ENCODE measurements at regions not wholly inside any gene's neighbourhood (a gene's known extent, or its start where the extent isn't known, plus 50 kb on each side); places are given as distances from the start of the nearest gene placed in this dataset.
"Not testable (repeated sequence)": the region's sequence is repeated elsewhere in the genome, so short reads cannot be mapped to it uniquely, and the experiment has no call there.

DNA sequence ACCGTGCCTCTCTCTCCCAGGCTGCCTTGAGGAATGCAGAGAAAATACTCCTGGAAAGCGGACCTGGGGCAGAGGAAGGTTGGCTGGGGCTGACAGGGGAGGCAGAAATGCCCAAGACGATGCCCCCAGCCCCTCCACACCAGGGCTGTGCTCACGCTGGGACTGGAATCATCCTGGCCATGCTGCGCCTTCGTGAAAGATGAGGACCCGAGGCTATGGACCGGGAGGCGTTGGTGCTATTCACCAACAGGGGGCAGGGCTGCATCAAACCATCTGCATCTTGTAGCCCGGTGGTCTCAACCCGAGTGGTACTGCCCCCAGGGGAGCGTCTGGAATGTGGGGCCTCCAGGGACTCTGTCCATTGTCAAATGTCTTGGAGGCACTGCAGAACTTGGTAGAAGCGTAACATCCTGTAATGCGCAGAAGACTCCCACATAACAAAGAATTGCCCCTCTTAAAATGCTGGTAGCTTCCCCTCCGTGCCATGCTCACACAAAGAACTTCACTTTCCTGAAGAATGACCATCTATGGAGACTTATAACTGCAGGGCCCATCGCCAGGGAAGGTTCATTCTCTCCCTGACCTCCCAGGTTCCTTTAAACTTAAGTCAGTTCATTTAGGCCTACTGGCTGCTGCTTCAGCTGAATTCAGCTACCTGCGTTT lies 251.2 kb downstream of the RRAGC start:
- DNase-seq, result peak; percentile 35 to 59

DNA sequence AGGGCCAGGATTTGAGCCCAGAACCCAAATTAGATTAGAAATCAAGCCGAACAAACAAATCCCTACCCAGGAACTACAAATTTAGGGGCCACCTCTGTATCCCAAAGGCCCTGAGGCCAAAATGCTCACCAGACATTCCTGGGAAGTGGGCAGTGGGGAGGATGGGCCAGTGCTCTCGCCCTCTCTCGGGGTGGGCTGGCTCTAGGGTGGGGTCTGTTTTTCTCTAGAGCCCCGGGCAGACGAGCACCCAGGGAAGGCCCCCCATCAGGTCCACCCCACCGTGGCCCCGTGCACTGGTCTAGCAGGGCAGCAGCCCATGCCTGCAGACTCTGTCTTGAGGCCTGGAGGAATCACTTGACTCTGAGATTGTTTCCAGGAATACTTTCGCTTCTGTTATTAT lies 252.0 kb downstream of the RRAGC start:
- DNase-seq, result no peak

DNA sequence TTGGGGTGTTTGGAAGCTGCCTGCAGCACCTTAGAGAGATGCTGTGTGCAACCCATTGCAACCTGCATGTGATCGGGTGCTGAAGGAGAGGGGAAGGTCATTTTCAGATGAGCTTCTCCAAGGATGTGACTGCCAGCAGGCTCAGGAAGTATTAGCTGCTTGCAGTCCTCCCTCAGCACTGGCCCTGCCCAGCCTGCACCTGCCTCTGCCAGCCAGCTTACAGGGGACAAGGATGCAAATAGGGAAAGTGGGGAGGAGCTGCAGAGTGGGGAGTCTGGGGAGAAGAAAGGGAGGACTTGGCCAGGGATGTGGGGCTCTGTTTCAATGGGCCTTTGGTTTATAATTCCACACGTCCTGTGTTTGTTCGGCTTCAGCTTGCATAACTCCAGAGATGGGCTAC lies 254.5 kb downstream of the RRAGC start:
- no peak for DNase-seq

DNA sequence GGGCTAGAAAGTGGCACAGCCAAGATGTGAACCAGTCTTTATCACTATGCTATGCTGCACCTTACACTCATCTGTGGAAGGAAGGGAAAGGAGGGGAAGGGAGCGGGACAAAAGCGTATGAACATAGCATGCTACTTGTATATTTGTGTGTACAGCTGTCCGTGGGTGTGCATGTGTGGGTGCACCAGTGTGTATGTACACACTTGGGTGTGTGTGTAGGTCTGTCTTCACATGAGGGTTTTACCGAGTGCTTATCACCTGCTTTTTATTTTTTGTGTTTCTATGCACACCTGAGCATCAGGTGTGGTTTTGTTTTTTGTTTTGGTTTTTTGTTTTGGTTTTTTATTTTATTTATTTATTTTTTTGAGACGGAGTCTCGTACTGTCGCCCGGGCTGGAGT lies 255.7 kb downstream of the RRAGC start:
- no peak for DNase-seq

DNA sequence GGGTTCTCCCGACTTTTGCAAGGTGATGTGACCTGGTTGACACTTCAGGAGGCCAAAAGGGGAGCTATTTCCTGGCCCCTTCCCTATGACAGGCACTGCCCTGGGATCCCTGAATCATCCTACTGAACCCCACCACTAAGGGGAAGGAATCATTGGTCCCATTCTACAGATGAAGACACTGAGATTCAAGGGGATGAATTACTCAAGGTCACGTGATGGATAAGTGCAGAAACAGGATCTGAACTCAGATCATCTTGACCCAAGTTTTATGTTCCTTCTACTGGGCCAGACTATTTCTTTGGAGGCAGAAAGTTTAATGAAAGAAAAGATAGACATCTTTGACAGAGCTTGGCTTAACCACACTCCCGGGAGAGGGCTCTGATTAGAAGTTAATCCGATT lies 258.7 kb downstream of the RRAGC start:
- no peak for DNase-seq

DNA sequence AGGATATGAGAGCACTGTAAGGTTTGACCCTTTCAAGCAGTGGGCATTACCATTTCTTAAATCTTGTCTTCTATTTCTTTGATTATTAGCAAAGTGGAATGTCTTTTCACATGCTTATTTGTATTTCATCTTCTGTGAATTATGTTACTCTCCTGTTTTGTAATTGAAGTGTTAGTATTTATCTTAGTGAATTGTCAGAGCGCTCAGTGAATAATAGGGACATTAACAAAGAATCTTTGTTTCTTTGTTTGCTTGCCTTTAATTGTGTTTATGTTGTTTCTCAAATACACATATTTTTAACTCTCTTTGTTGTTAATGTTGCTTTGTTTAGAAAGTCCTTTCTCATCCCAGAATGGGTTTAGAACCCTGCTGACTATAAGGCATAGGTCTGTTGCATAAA lies 259.3 kb downstream of the RRAGC start:
- DNase-seq, result no peak

DNA sequence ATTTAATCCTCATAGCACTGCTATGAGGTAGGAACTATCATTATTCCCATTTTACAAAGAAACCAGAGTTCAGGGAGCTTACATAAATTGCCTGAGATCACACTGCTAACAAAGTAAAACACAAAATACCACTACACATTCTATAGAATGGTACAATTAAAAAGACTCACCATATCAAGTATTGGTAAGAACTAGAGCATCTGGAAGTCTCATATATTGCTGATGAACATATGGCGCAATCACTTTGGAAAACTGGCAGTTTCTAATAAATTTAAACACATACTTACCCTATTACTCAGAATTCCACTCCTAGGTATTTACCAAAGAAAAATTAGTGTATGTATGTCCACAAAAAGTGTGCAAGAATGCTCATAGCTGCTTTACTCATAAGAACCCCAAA lies 261.5 kb downstream of the RRAGC start:
- no peak for DNase-seq

DNA sequence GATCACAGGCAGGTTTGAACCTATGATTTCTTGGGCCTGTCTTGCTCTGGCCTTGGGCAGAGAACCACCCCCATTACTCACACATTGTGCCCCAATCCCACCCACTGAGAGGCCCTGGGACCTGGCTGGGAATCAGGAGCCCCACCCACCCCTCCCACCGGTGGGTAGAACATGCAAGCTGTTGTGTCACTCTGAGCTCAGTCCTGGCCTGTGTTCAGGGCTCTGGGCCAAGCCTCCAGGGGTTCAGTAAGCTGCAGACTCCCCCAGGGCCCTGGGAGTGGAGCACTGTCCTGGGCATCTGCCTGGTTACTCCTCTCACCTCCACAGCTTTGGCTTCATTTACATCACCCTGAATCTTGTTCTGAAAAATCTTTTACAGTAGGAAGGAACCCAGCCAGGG lies 270.5 kb downstream of the RRAGC start:
- no peak for DNase-seq

DNA sequence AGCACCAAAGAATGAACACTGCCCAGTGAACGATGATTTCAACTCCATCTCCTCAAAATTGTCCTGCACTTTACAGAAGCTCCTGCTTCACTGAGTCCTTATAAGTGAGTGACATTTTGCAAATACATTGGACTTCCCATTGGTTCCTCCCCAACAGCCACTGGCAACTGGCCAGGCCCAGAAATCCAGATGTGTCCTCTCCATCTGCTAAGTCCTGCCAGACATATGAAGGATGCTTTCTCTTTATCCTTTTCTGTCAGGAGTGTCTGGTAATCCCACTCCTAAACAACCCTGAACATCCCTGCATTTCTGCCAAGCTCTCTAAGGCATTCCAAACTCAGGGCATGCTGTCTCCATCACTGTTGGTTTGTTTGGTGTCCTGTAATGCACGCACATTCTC lies 271.8 kb downstream of the RRAGC start:
- peak; percentile 28 to 67 for DNase-seq

DNA sequence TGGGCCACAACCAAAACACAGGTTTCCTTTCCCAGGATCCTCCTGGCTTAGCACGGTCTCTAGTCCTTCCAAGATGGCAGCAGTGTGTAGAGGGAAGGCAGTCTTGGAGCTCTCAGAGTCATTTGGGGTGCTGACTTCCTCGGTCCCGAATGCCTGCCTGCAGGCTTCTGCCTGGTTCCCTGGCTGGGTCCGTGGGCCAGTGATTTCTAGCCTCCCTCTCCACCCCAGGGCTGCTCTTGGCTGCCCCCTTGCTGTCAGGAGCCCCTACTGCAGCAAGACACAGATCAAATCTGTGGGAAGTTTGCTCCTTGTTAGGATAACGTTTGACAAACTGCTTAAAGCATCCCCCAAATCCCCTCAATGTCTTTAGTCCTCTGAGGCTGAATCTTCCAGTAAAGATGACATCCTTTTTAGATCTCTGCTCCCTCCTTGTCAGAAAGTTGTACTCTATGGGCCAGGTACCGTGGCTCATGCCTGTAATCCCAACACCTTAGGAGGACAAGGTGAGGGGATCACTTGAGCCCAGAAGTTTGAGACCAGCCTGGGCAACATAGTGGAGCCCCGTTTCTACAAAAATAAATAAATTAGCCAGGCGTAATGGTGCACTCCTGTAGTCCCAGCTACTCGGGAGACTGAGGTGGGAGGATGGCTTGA lies 272.5 kb downstream of the RRAGC start:
- peak in 1 of 2 experiments; percentile 44 for DNase-seq

DNA sequence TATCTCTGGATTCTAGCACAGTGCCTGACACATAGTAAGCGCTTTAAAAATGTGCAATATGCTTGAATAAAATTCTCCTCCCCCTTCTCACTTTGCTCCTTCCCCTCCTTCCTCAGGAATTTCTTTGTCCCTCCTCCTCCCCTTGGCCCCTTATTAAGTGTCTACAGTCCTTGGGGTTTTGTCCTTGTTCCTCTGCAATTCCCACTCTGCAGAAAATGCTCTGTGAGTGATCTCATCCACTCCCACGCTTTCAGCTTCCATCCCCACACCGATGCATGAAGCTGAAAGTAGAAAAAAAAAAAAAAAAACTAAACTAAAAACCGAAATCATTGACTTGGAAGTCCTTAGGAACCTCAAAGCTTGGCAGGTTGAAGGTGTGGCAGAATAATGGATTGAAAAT lies 273.6 kb downstream of the RRAGC start:
- no peak for DNase-seq

DNA sequence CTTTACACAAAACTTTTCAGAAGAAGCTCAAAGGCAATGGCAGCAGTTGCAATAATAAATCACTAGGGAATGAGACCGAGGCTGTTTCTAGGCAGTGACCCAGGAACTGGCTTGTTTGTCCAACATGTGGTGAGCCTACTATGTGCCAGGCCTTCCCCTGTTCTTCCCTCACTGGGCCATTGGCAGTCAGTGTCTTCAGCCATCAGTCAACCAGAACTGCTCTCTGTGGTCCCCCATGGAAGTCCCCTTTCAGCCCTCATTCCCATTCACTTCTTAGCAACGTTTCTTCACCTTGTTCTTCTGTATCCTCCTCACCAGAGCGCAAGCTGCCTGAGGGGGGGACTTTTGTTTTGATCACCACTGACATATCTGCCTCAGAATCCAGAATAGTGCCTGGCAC lies 274.1 kb downstream of the RRAGC start:
- DNase-seq, result no peak

DNA sequence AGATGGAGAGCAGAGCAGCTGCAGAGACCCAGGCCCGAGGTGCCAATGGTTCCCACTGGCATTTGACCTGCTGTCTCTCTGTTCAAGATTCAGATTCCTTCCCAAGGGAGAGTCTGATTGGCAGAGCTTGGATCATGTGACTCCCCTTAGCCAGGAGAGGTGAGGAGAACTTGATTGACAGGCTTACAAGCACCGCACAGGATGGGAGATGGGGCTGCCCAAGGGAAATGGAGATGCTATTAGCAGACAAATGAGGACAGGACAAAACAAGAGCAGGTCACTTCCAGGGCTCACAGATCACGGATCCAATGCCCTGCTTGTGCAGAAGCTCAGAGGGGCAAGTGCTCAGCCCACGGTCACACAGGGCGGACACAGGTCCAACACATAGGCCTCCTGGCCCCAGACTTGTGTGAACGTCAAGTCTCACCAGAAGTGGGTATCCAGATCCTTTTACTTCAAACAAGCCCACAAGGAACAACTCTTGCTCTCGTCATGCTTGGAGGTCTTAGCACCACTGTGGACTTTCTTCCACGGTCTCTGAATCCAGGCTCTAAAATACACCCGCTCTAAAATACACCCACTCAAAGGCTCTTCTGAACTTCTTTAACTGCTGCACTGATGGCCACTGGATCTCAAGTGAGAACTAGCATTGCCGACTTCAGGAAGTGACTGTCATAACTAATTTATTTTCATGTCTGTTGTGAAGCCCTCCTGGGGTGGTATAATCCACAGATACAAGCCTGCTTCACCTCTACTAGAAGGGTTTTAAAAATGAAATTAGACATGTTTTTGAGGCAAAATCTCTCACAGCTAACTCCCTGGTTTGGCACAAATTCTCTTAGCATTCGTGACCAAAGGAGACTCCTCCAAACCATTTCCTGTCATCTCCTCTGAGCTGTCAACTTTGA lies 274.9 kb downstream of the RRAGC start:
- DNase-seq, result no peak

DNA sequence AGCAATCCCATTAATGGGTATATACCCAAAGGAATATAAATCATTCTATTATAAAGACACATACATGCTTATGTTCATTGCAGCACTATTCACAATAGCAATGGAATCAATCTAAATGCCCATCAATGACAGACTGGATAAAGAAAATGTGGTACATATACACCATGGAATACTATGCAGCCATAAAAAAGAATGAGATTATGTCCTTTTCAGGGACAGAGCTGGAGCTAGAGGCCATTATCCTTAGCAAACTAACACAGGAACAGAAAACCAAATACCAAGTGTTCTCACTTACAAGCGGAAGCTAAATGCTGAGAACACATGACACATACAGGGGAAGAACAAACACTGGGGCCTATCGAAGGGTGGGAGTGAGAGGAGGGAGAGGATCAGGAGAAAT lies 276.3 kb downstream of the RRAGC start:
- DNase-seq, result not testable (repeated sequence)

DNA sequence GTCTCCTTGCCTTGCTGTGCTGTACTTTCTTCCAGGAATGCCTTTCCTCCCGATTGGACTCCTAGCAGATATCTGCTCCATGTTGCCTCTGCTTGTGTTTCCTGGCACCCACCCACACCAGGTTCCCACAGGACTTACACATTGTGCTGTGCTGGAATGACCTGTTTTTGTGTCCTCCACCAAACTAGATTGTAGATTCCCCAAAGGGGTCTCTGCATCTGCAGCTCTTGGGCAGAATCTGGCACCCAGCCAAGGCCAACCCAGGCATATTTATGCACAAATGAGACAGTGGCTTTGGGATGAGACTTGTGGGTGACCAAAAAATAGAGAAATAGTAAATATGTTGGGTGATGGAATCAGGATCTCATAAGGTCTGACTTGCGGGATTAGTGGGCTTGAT lies 278.2 kb downstream of the RRAGC start:
- no peak for DNase-seq

DNA sequence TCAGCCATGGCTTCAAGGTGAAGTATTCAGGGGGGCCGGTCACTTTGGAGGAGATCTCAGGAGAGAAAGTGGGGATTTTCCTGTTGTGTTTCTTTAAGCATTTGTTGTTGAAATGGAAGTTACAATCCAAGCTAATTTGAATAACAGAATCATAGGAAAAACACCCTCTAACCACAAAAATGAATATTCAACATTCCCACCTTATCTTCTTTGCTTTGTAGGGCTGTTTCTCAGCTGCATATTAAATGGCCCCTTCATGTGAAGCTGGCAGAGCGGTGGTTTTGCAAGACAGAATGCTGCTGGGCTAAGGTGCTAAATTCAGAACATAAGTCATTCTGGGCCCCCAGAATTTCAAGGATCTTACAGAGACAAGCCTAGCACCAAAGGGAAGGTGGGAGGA lies 279.0 kb downstream of the RRAGC start:
- DNase-seq, result no peak

DNA sequence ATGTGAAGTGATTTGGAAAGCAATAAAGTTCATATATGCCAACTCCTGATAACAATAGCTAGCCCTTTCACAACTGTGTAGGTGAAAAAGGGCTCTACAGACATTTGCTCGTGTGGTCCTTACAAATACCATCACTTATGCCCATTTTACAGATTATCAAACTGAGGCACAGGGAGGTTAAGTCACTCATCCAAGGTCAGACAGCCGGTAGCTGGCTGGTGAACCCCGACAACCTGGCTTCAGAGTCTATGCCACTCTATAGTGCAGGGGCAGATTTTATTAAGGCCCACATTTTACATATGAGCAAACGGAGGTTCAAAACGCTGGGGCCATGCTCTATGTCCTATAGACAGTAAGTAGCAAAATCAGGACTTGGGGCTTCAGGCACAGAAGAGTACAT lies 280.5 kb downstream of the RRAGC start:
- no peak for DNase-seq

DNA sequence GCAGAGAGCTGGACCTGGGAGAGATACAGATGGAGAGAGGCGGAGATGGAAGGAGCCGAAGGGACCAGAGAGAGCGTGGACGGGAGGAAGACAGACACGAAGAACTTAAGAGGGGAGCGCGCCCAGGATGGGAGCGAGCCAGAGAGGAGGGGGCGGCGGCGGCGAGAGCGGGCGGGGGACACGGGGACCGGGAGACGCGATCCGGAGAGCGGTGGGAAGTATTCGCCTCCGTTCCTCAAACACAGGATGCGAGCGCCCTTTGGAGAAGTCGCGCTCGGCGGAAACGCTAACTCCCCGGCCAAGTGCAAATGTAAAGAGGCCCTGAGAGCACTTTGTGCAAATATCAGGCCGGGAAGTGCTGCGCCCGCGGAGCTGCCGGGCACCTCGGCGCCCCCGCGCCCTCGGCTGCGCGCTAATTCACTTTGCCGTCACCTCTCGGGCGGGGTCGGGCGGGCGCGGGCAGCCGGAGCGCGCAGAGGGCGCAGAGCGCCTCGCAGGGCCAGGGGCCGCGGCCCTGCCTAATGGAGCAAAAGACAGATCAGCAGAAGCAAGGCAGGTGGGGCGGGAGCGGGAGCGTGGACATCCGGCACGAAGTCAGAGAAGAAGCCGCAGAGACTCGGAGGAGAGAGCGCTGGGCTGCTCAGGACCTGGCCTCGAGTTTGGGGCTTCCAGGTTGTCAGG lies 281.2 kb downstream of the RRAGC start:
- DNase-seq, result peak in 1 of 2 experiments; percentile 32

DNA sequence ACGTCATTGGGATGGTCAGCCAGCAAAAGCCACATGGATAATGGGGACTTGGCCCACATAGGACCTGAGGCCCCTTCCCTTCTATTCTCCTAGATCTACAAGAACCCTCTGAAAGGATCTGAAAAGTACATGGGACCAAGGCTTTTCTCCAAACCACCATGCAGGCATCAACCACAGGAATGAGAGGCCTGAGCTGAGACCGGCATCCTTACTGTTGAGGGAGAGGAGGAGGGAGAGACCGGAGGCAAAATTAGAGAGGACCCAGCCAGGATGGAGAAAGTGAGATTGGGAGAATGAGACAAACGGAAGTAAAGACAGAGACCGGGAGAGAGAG lies 281.7 kb downstream of the RRAGC start:
- no peak for DNase-seq

DNA sequence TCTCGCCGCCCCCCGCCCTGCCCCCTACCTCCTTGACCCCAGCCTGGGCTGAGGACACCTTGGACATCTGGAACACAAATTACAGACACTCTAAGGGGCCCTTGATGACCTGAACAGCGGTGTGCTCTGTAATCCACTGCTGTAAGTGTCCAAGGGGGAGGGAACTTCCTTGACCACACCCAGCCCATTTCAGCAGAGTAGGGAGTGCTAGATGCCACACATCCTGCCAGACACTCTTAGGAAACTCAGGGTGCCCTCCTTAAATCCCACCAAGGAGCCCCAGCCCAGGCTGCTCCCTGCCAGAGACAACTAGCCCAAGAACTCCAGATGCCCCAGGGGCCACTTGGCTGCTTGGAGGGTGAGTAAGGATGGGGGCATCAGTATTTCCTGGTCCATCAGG lies 282.2 kb downstream of the RRAGC start:
- DNase-seq, result no peak

DNA sequence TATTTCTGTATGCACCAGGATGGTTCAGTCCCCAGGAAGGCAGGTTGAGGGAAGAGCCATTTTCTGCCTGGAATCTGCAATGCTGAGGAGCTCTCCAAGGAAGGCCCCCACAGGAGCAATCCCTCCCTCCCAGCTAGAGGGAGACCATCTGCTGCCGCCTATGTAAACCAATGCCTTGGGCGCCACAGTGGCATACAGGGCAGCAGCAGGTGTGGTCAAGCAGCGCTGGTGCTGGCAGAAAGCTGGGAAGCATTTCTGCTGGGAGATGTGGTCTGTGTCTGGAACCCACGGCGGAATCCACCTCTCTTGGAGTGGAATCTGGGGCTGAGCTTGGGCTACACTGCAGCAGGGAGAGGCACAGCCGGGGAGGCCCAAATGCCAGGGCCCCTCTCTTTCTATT lies 283.3 kb downstream of the RRAGC start:
- DNase-seq, result peak; percentile 75 to 89

DNA sequence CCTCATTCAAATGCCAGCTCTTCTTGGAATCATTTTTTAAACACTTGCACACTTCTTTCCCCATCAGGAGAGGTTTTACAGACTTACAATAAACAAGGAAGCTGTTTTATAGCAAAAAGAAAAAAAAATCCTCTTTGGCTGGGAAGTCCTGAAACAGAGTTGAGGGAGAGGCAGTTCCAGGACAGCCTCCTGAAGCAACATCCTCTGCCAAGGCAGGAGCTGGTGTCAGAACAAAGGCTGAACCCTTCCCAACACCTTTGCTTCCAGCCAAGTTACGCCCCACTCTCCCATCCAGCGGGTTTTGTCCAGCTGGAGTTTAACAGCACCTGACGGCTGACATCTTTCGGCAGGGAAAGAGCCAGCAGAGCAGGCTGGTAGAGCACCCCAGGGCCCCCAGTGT lies 287.8 kb downstream of the RRAGC start:
- DNase-seq, result no peak

DNA sequence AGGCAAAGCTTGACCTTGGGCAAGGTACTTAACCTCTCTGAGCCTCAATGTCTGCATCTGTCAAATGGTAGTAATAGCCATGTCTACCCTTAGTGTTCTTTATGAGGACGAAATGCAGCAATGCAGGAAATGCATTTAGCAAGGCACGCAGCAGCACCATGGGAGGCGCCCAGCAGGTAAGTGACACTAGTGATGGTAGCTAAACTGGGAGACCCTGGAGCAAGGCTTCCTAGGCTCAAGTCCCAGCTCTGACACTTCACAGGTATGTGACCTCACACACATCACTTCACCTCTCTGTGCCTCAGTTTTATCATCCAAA lies 289.0 kb downstream of the RRAGC start:
- DNase-seq, result no peak
